ENCODE measurements at regions not wholly inside any gene's neighbourhood (a gene's known extent, or its start where the extent isn't known, plus 50 kb on each side); places are given as distances from the start of the nearest gene placed in this dataset.
A peak's percentile ranks its signal among the peaks of the same experiment; 100 is the strongest.

- H3K9me2 ChIP-seq (replicated peaks; ENCODE audit: insufficient read depth) = no peaks in the 10 kb centered on the region
- H4K20me1 ChIP-seq (ENCODE audit: insufficient read depth, poor library complexity, severe bottlenecking) = no peaks in the 10 kb centered on the region
- H3K36me3 ChIP-seq (replicated peaks; ENCODE audit: insufficient read depth, low read depth) = no peaks in the 10 kb centered on the region
- no peaks in the 10 kb centered on the region for H3K9me3 ChIP-seq (ENCODE audit: low read depth)
- no peaks in the 10 kb centered on the region for H3K27me3 ChIP-seq
- WGBS (ENCODE audit: low lambda C conversion rate, missing lambda C conversion rate) = 76% methylated on average over 9 of the region's 9 CpGs
- H3K4me3 ChIP-seq = no peak overlapping the region
- H3K4me2 ChIP-seq = no peak overlapping the region
- peak overlapping the region; percentile 99 for H3K27ac ChIP-seq
- peaks cover 47% of the 10 kb centered on the region for H3K4me1 ChIP-seq (ENCODE audit: insufficient read depth)
- no peak for DNase-seq (ENCODE audit: low spot score)
- no peak for TF ChIP-seq EZH2 (IDR thresholded peaks at IDR 0.05; ENCODE audit: borderline replicate concordance)
- TF ChIP-seq EZH2phosphoT487 (IDR thresholded peaks at IDR 0.05; ENCODE audit: low read depth, severe bottlenecking, unreplicated experiment) = no peak
- no peak for TF ChIP-seq CTCF (IDR thresholded peaks at IDR 0.05; ENCODE audit: poor library complexity)
- H3K79me2 ChIP-seq = peaks cover 76% of the 10 kb centered on the region
- no peak overlapping the region for H2AFZ ChIP-seq
These were observed 323.8 kb downstream of the SOX9 start for GRCh38 chr17:72444517-72445054.

GRCh38 chr17:72445055-72445991 is 324.5 kb downstream of the SOX9 start:
- no peak for TF ChIP-seq EZH2 (IDR thresholded peaks at IDR 0.05; ENCODE audit: borderline replicate concordance)
- no peak for TF ChIP-seq EZH2phosphoT487 (IDR thresholded peaks at IDR 0.05; ENCODE audit: low read depth, severe bottlenecking, unreplicated experiment)
- no peak for TF ChIP-seq CTCF (IDR thresholded peaks at IDR 0.05; ENCODE audit: poor library complexity)
- DNase-seq (ENCODE audit: low spot score) = peak; percentile 76
- Histone ChIP-seq H3K27me3 (no peaks in the 10 kb centered on the region), H3K9me3 (ENCODE audit: low read depth) (no peaks in the 10 kb centered on the region), H2AFZ (no peak overlapping the region), H3K36me3 (replicated peaks; ENCODE audit: insufficient read depth, low read depth) (no peaks in the 10 kb centered on the region), H3K79me2 (peaks cover 75% of the 10 kb centered on the region), H3K4me3 (no peak overlapping the region), H4K20me1 (ENCODE audit: insufficient read depth, poor library complexity, severe bottlenecking) (no peaks in the 10 kb centered on the region), H3K4me2 (peak overlapping the region; percentile 34), H3K9me2 (replicated peaks; ENCODE audit: insufficient read depth) (no peaks in the 10 kb centered on the region), H3K27ac (peak overlapping the region; percentile 99), H3K4me1 (ENCODE audit: insufficient read depth) (peaks cover 47% of the 10 kb centered on the region)
- 85% methylated on average over 24 of the region's 26 CpGs for WGBS (ENCODE audit: low lambda C conversion rate, missing lambda C conversion rate)

GRCh38 chr17:72446118-72446517 is 325.3 kb downstream of the SOX9 start:
- H3K36me3 ChIP-seq (replicated peaks; ENCODE audit: insufficient read depth, low read depth) = no peaks in the 10 kb centered on the region
- H3K79me2 ChIP-seq = peaks cover 75% of the 10 kb centered on the region
- WGBS (ENCODE audit: low lambda C conversion rate, missing lambda C conversion rate) = 94% methylated on average over 6 of the region's 6 CpGs
- H3K4me3 ChIP-seq = no peak overlapping the region
- peak overlapping the region; percentile 99 for H3K27ac ChIP-seq
- no peak overlapping the region for H2AFZ ChIP-seq
- H3K9me2 ChIP-seq (replicated peaks; ENCODE audit: insufficient read depth) = no peaks in the 10 kb centered on the region
- H3K4me2 ChIP-seq = peak overlapping the region; percentile 64
- H3K27me3 ChIP-seq = no peaks in the 10 kb centered on the region
- DNase-seq (ENCODE audit: low spot score) = no peak
- no peaks in the 10 kb centered on the region for H4K20me1 ChIP-seq (ENCODE audit: insufficient read depth, poor library complexity, severe bottlenecking)
- peaks cover 46% of the 10 kb centered on the region for H3K4me1 ChIP-seq (ENCODE audit: insufficient read depth)
- H3K9me3 ChIP-seq (ENCODE audit: low read depth) = no peaks in the 10 kb centered on the region
- TF ChIP-seq EZH2phosphoT487 (IDR thresholded peaks at IDR 0.05; ENCODE audit: low read depth, severe bottlenecking, unreplicated experiment) (no peak), EZH2 (IDR thresholded peaks at IDR 0.05; ENCODE audit: borderline replicate concordance) (no peak), CTCF (IDR thresholded peaks at IDR 0.05; ENCODE audit: poor library complexity) (no peak)
